ENCODE measurements at regions not wholly inside any gene's neighbourhood (a gene's known extent, or its start where the extent isn't known, plus 50 kb on each side); places are given as distances from the start of the nearest gene placed in this dataset.
A peak's percentile ranks its signal among the peaks of the same experiment; 100 is the strongest.
"Not testable (repeated sequence)": the region's sequence is repeated elsewhere in the genome, so short reads cannot be mapped to it uniquely, and the experiment has no call there.

DNA sequence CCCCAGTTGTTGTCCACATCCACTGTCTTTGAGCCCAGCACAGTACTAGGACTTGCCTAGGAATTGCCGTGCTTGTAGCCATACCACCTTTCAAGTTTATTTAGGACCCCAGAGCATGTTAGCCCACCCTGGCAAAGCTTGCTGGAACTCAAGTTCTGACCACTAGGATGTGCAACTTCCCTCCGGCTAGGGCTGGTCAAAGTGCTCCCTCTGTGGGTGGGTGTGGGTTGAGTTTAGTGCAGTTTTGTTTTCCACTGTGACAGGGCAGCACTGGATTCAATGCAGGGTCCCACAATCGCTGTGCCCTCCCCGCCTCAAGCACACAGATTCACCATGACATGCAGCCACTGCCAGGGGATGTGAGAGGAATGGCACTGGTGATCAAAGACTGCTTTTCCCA lies 96.0 kb downstream of the RASGEF1B start:
- DNase-seq (ENCODE audit: low spot score) = no peak

GRCh38 chr4:81369886-81370285 lies 101.8 kb downstream of the RASGEF1B start:
- DNase-seq (ENCODE audit: low spot score) = no peak

GRCh38 chr4:81366779-81367178 lies 104.9 kb downstream of the RASGEF1B start:
- DNase-seq (ENCODE audit: low spot score) = no peak

DNA sequence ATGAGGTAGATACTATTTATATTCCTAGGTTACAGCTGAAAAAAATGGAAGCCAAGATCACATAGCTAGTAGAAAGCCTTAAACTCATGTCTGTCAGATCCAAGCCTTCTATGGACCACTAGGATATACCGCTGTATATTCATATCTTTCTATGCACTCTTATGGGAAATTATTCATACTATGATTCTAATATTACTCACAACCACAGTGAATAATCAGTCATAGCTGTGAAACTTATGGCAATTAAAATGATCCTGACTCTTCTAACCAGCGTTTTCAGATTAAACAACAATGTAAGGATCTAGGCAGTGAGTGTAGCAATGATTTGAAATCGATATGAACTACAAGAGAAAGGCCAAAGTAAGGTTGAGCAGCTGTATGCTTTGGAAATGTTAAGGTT lies 111.0 kb downstream of the RASGEF1B start:
- no peak for DNase-seq (ENCODE audit: low spot score)

- DNase-seq (ENCODE audit: low spot score) = no peak
Measured at GRCh38 chr4:81359207-81359606, 112.5 kb downstream of the RASGEF1B start.

GRCh38 chr4:81358154-81358553 lies 113.6 kb downstream of the RASGEF1B start:
- no peak for DNase-seq (ENCODE audit: low spot score)

DNA sequence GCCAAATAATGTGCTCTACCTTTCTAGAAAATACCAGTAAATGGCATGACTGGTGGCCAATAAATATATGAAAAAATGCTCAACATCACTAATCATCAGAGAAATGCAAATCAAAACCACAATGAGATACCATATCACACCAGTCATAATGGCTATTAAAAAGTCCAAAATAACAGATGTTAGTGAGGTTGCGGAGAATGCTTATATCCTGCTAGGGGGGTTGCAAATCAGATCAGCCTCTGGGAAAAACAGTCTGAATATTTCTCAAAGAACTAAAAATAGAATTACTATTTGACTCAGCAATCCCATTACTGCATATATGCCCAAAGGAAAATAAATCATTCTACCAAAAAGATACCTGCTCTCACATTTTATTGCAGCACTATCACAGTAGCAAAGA lies 115.1 kb downstream of the RASGEF1B start:
- DNase-seq (ENCODE audit: low spot score) = no peak

DNA sequence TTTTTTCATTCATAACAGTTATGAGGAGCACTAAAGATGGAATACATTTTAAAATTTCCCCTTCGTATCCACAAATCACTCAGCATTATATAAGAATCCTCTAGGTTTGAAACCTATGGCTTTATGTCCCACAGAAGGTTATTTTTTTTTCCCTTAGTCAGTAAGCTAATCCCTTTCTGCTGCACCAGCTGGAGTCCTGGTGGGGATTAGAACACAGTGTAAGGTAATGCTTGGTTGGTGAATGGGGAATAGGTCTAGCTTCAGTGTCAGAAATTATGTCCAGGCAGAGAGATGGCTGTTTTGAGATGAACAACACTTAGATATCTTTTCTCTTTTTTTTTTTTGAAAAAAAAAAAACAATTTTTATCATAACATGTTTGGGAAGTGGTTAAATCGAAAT lies 116.6 kb downstream of the RASGEF1B start:
- DNase-seq (ENCODE audit: low spot score) = no peak

- no peak for DNase-seq (ENCODE audit: low spot score)
Measured at GRCh38 chr4:81353861-81354260, 117.8 kb downstream of the RASGEF1B start.

DNA sequence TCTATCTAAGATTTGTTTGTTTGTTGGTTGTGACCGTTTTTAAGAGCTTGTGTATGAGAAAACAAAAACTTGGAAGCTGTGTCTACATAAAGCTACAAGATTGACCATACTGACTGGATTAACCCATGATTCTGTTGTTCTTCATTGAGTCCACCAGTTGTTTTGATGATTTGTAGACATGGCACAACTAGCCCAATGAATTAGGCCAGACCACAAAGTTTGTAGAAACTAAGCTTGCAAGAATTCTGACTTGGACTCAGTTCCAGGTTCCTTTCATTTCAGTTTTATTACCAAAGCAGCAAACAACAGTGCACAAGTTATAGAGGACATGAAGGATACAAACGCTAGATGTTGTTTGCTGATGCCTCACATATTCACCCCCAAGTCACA lies 119.3 kb downstream of the RASGEF1B start:
- DNase-seq (ENCODE audit: low spot score) = no peak

DNA sequence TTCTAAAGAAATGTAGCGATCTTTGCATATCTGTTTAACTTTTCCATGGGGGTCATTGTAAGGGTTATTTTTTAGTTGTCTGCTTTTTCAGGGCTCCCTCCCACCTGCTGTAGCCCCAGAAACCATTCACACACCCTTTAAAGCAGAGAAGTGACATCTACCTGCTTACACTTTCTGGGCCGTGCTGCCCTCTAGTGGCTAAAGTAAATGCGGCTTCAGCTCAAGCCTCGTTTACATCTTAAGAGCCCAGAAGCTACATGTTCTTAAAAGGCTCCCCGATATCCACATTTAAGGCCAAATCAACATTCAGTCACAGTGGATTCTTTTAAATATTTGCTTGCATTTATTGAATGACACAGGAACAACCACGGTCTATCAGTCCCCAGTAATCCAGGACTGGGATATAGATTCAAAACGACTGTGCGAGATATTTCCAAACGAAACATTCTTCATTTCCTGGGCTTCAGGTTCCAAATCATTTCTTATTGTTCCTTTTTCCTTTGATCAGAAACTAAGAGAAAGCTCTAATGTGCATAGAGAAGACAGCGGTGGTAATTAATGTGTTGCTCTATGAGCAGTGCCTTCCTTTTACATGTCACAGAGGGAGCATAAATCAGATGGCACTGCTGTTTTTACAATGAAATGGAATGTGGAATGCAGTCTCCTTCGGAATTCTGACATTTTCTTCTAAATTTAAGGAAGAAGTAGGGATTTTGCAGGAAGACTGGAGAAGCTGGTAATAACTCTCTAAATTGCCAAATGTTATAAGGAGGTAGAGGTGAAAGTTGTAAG lies 119.9 kb downstream of the RASGEF1B start:
- DNase-seq (ENCODE audit: low spot score) = peak; percentile 61

GRCh38 chr4:81350040-81350439 lies 121.7 kb downstream of the RASGEF1B start:
- DNase-seq (ENCODE audit: low spot score) = no peak

DNA sequence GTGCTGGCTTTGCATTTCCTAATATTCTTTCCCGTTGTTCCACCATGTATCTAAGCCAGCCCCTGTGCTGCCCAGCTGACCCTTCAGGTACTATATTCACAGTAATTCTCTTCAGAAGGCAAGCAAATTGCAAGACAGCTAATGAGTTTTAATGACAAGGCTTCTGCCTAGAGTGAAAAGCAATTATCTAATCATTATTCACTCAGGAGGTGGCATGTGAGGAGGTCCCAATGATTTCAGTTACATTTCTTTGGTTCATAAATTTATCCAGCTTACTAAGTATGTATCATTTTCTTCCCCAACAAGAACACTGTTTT lies 123.0 kb downstream of the RASGEF1B start:
- no peak for DNase-seq (ENCODE audit: low spot score)

GRCh38 chr4:81348086-81348777 lies 123.5 kb downstream of the RASGEF1B start:
- no peak for DNase-seq (ENCODE audit: low spot score)

- DNase-seq (ENCODE audit: low spot score) = no peak
Measured at GRCh38 chr4:81346719-81347118, 125.0 kb downstream of the RASGEF1B start.

DNA sequence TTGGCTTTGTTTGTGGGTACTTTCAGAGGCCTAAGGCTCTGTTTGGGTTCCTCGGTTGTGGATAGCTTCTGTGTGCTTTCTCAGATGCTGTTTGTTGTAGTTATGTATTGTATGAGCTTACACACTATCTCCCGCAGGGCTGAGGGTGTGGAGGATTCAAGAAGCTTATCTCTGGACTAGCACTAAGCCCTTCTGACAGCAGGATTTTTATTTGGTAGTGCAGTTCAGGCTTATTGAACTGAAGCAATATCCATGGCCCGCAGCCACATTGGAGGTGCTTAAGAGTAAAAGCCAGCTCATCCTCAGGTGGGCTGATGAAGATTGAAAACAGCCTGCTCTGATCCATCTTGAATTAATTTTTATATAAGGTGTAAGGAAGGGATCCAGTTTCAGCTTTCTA lies 128.2 kb downstream of the RASGEF1B start:
- DNase-seq (ENCODE audit: low spot score) = no peak

DNA sequence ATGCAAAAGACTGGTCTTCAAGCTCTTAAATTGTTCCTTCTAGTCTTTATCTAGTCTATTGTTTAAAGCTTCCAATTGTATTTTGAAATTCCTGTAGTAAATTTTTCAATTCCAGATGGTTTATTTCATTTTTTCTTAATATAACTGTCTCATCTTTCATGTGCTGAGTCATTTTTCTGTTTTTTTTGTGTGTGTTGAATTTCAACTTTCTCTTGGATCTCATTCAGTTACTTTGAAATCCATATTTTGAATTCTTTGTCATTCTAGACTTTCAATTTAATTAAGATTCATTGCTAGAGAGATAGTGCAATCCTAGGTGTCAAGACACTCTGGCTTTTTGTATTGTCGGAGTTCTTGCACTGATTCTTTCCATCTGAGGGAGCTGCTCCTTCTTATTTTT lies 128.0 kb upstream of the PRKG2 start:
- no peak for DNase-seq (ENCODE audit: low spot score)

DNA sequence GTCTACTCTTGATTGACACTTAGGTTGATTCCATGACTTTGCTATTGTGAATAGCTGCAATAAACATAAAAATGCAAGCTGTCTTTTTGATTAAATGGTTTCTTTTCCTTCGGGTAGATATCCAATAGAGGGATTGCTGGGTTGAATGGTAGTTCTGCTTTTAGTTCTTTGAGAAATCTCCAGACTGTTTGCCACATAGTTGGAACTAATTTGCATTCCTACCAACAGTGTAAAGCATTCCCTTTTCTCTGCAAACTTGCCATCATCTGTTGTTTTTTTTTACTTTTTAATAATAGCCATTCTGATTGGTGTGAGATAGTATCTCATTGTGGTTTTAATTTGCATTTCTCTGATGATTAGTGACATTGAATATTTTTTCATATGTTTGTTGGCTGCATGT lies 122.2 kb upstream of the PRKG2 start:
- no peak for DNase-seq (ENCODE audit: low spot score)

DNA sequence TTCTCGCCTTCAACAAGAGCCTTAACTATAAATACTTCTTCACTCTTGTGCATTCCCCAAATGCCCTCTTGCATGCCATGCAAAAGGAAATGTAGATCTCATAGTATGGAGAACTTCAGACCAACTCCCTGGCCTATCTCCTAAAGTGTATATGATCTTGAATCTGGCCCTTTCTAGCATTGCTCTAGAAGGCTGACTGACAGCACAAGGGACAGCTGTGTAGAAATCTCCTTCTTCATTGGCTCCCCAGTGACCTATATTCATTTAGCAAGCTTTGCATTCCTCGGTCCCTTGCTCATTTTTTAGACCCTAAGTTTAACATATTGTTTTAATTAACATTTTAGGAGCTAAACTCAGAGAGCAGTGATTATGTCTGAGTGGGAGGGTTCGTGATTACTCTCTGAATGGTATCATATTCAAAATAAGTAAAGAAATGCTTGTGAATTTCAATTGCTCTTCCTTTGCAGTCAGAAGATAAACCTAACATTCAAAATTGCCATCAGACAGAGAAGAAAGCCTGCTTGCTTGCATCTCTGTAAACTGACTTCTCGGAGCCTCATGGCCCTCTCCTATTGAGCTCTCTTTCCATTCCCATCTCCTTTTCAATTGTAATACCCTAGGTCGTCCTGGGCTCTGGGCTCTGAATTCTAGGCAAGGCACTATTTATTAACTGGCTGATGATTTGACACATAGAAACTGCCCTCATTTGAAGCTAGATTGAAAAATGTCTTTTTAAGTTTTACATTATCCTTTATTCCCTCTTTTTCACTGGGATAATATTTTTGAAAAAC lies 120.3 kb upstream of the PRKG2 start:
- no peak for DNase-seq (ENCODE audit: low spot score)

DNA sequence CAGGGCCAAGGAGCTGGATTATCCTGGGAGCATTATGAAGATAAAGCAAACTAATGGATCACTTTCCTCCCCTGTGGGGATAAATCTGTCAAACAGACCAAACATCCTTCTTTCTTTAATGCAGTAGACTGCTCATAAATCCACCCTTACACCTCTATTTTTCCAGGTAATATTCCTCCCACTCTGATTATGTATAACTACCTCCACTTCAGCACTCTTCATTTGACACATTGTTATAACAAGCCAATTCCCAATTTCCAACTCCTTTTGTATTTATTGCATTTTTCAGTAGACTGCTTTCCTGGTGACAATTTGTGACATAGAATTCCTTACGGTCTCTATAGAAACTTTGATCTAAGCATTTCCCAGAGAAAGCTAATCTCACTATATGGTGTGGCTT lies 115.0 kb upstream of the PRKG2 start:
- DNase-seq (ENCODE audit: low spot score) = no peak

DNA sequence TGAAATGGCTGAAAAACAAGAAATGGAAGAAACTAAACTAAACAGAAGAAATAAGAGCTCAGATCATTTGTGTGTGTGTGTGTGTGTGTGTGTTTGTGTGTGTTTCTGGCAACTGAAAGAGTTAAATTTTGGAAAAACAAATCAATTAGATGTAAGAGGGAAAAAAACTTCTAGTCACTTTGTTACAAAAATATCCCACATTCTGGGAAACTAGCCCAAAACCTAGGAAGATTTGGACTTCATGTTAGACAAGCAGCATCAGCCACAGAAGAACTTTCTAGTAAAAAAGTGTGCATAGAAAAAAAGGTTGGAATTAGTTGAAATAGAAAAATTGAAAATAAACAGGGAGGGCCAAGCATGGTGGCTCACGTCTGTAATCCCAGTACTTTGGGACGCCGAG lies 111.6 kb upstream of the PRKG2 start:
- no peak for DNase-seq (ENCODE audit: low spot score)

DNA sequence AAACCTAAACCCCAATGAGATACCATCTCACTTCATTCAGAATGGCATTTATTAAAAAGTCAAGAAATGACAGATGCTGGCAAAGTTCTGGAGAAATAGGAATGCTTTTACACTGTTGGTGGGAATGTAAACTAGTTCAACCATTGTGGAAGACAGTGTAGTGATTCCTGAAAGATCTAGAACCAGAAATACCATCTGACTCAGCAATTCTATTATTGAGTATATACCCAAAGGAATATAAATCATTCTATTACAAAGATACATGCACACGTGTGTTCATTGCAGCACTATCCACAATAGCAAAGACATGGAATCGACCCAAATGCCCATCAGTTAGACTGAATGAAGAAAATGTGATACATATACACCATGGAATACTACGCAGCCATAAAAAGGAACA lies 109.6 kb upstream of the PRKG2 start:
- DNase-seq (ENCODE audit: low spot score) = not testable (repeated sequence)

- no peak for DNase-seq (ENCODE audit: low spot score)
Measured at GRCh38 chr4:81319657-81320056, 104.6 kb upstream of the PRKG2 start.

Measured in kidney capillary endothelial cell (primary cell).